HEK293 (cell line): ENCODE measurements at regions not wholly inside any gene's neighbourhood (a gene's known extent, or its start where the extent isn't known, plus 50 kb on each side); places are given as distances from the start of the nearest gene placed in this dataset.

Experiments
- CTCF ChIP-seq: fragments of 450-650 bp; formaldehyde crosslinking; IDR thresholded peaks from 2 replicates; pipeline ENCODE4 v1.5.1; 2016; ENCODE audit warnings: missing biosample characterization, missing genetic modification characterization
- KLF16 ChIP-seq: fragments of 450-650 bp; formaldehyde crosslinking; IDR thresholded peaks from 2 replicates; pipeline ENCODE4 v1.5.1; 2017; ENCODE audit warnings: missing biosample characterization, missing genetic modification characterization
- ZBTB26 ChIP-seq: fragments of 450-650 bp; formaldehyde crosslinking; optimal IDR thresholded peaks from 2 replicates; pipeline ENCODE3; 2016; ENCODE audit warnings: missing biosample characterization, mild to moderate bottlenecking, missing genetic modification characterization
- ZNF175 ChIP-seq: fragments of 450-650 bp; formaldehyde crosslinking; IDR thresholded peaks from 2 replicates; pipeline ENCODE4 v1.5.1; 2016; ENCODE audit warnings: missing biosample characterization, missing genetic modification characterization
- ZNF274 ChIP-seq, 2 experiments: fragments of 200-500 bp in 1 of 2; fragments of 450-650 bp in 1 of 2; sonication (Bioruptor generic) in 1 of 2; formaldehyde crosslinking in 1 of 2; IDR thresholded peaks; 2 replicates each; pipeline versions ENCODE4 v1.5.1 to v1.6.1; 2014 to 2016; ENCODE audit warnings: borderline replicate concordance in 1 of 2, inconsistent platforms in 1 of 2, low read length in 1 of 2, missing biosample characterization in 1 of 2, missing genetic modification characterization in 1 of 2
- ZNF623 ChIP-seq: fragments of 450-650 bp; formaldehyde crosslinking; IDR thresholded peaks from 2 replicates; pipeline ENCODE4 v1.5.1; 2016; ENCODE audit warnings: missing biosample characterization, missing genetic modification characterization

DNA sequence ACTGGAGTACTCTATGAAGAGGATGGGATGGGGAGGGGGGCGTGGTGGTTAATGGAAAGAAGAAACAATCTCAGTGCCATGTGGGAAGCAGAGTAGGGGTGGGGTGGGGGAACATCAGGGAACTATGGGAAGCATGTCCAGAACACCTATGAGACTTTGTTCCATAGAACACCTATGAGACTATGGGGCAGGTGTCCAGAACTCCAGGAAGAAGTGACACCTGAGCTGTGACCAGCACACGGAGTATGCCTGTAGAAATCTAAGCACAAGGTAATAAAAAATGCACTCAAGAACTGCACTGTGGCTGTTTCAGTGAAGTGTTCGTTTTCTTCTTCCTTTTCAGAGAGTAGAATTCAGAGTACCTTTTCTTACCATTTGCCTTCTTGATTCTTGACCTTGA, 704.8 kb upstream of the TENM3 start:
- TF ChIP-seq ZBTB26 (tag by site-specific recombination) (no peak), CTCF (no peak), ZNF623 (tag by site-specific recombination) (no peak), ZNF274 (IDR thresholded peaks at IDR 0.05; ENCODE audit: low read length) (no peak), ZNF274 (tag by site-specific recombination; IDR thresholded peaks at IDR 0.05; ENCODE audit: borderline replicate concordance) (no peak), KLF16 (tag by site-specific recombination) (no peak), ZNF175 (tag by site-specific recombination) (no peak)
